ENCODE measurements at regions not wholly inside any gene's neighbourhood (a gene's known extent, or its start where the extent isn't known, plus 50 kb on each side); places are given as distances from the start of the nearest gene placed in this dataset.

DNA sequence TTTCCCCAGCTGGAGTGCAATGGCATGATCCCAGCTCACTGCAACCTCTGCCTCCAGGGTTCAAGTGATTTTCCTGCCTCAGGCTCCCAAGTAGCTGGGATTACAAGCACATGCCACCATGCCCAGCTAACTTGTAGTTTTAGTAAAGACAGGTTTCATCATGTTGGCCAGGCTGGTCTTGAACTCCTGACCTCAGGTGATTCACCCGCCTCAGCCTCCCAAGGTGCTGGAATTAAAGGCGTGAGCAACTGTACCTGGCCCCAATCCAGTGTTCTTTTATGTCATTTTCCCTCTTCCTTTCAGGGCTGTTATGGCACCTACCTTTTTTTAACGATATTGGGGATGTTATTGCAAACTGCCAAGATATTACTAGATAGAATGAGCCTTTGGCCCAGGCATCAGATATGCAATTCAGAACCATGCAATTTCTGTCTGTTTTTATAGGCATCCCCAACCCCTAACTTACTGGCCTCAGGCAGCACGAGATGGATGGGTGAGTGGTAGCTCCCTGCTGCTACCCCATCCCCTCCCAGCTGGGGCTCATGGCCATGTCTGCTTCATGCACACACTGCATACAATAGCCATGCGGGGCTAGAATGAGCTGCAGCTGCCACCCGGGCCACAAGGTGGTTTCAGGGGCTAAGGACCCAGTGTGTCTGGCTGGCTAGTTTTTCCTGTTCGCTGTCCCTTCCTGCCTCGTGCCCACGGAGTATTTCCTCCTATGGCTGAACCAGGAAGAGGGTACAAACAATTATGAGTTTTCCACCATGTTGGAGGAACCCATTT is 1080.1 kb upstream of the SORCS1 start:
- DNase-seq (ENCODE audit: insufficient read length, low spot score), result no peak
- FAIRE-seq, result no peak
- TF ChIP-seq POU2F2 (IDR thresholded peaks at IDR 0.05; ENCODE audit: low read depth, low read length) (no peak), POLR2AphosphoS5 (IDR thresholded peaks at IDR 0.05; ENCODE audit: low read depth, low read length) (no peak), TAF1 (IDR thresholded peaks at IDR 0.05; ENCODE audit: low read depth, low read length) (no peak), POLR2A (IDR thresholded peaks at IDR 0.05; ENCODE audit: low read depth, low read length) (no peak), PAX5 (IDR thresholded peaks at IDR 0.05; ENCODE audit: insufficient read depth, low read length, severe bottlenecking) (no peak), SPI1 (IDR thresholded peaks at IDR 0.05; ENCODE audit: low read depth, low read length) (no peak)

DNA sequence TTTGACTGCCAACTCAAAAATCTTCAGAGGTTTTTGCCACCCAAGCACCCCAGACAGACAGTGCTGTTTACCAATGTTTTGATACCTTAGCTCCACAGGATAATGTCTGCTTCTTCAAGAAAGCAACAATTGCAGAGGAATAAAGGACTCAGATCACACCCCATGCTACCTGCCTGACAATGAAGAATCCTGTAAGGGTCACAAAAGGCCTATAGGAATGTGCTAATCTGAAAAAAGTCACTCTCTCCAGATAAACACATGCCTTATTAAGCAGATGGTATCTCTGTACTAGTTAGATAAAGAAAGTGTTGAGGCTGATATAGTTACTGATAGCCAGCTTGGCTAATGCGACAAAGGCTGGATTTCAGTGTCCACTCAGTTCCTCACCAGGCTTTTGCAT is 1076.7 kb upstream of the SORCS1 start:
- TF ChIP-seq SPI1 (IDR thresholded peaks at IDR 0.05; ENCODE audit: low read depth, low read length) (no peak), TAF1 (IDR thresholded peaks at IDR 0.05; ENCODE audit: low read depth, low read length) (no peak), POU2F2 (IDR thresholded peaks at IDR 0.05; ENCODE audit: low read depth, low read length) (no peak), POLR2A (IDR thresholded peaks at IDR 0.05; ENCODE audit: low read depth, low read length) (no peak), PAX5 (IDR thresholded peaks at IDR 0.05; ENCODE audit: insufficient read depth, low read length, severe bottlenecking) (no peak), POLR2AphosphoS5 (IDR thresholded peaks at IDR 0.05; ENCODE audit: low read depth, low read length) (no peak)
- FAIRE-seq (no peak), DNase-seq (ENCODE audit: insufficient read length, low spot score) (no peak)

DNA sequence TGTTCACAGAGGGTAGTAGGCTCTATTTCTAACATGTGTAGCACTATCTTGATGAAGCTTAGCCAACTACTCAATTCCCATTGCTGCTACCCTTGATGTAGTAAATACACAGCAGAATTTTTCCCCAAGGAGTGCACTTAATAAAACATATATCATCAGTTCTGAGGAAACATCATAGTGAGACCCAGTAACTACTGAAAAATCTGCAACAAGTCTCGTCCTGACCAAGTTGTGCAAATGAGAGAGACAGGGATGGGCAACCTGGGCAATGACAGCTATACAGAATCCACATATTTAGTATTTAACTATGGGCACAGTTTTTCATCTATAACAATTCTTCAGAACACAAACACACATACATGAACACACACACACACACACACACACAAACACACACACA is 1073.8 kb upstream of the SORCS1 start:
- TF ChIP-seq PAX5 (IDR thresholded peaks at IDR 0.05; ENCODE audit: insufficient read depth, low read length, severe bottlenecking), result no peak
- TF ChIP-seq POU2F2 (IDR thresholded peaks at IDR 0.05; ENCODE audit: low read depth, low read length), result no peak
- DNase-seq (ENCODE audit: insufficient read length, low spot score) (no peak), FAIRE-seq (no peak)

DNA sequence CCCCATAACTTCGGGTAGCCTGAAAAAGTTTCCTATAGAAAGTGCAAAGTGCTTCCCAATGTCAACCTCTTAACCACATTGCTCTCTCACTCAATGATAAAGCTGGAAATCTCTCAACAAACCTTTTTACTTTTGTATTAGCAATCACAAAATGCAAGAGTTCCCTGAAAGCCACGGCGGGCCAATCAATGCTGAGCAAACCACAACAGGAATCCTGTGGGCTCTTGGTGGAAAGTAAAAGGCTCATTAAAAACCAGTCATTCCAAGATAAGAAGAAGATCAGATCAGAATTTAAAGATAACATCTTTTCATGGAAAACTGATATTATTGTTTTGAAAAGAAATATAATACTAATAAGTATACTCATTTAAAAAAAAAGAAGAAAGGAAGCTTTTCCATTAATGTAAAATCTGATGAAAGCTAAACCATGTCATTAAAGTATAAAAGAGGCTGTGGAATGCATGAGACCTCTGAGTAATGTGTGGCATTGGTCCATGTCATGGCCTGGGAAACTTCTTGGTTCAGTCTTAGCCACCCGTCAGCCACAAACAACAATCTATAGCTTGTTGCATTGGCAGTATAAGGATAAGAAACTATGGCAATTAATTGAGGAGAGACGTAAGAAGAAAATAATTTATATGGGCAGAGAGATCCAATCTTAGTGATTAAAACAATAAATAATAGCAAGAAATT is 1066.1 kb upstream of the SORCS1 start:
- TF ChIP-seq PAX5 (IDR thresholded peaks at IDR 0.05; ENCODE audit: insufficient read depth, low read length, severe bottlenecking), result no peak
- no peak for TF ChIP-seq POLR2A (IDR thresholded peaks at IDR 0.05; ENCODE audit: low read depth, low read length)
- TF ChIP-seq POU2F2 (IDR thresholded peaks at IDR 0.05; ENCODE audit: low read depth, low read length), result no peak
- no peak for TF ChIP-seq SPI1 (IDR thresholded peaks at IDR 0.05; ENCODE audit: low read depth, low read length)
- no peak for TF ChIP-seq TAF1 (IDR thresholded peaks at IDR 0.05; ENCODE audit: low read depth, low read length)
- TF ChIP-seq POLR2AphosphoS5 (IDR thresholded peaks at IDR 0.05; ENCODE audit: low read depth, low read length), result no peak
- FAIRE-seq (no peak), DNase-seq (ENCODE audit: insufficient read length, low spot score) (no peak)

DNA sequence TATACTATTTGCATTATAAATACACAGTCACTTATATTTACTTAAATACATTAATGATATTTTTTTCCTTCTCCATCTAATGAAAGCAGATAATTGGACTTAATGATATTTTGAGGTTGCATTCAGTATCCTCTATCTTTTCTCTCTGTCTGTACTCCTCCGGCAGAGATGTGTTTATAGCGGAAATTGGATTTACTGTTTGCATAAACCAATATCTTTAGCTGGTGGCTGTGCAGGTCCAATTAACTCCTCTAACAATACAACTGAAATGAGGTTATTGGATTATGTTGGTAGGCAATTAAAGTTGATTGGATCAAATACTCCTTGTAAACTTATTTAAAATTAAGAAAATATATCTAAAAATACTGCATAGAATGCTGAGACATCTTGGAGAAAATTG is 1044.2 kb upstream of the SORCS1 start:
- no peak for FAIRE-seq
- no peak for DNase-seq (ENCODE audit: insufficient read length, low spot score)
- TF ChIP-seq PAX5 (IDR thresholded peaks at IDR 0.05; ENCODE audit: insufficient read depth, low read length, severe bottlenecking) (no peak), POU2F2 (IDR thresholded peaks at IDR 0.05; ENCODE audit: low read depth, low read length) (no peak), POLR2A (IDR thresholded peaks at IDR 0.05; ENCODE audit: low read depth, low read length) (no peak), SPI1 (IDR thresholded peaks at IDR 0.05; ENCODE audit: low read depth, low read length) (no peak), TAF1 (IDR thresholded peaks at IDR 0.05; ENCODE audit: low read depth, low read length) (no peak), POLR2AphosphoS5 (IDR thresholded peaks at IDR 0.05; ENCODE audit: low read depth, low read length) (no peak)

DNA sequence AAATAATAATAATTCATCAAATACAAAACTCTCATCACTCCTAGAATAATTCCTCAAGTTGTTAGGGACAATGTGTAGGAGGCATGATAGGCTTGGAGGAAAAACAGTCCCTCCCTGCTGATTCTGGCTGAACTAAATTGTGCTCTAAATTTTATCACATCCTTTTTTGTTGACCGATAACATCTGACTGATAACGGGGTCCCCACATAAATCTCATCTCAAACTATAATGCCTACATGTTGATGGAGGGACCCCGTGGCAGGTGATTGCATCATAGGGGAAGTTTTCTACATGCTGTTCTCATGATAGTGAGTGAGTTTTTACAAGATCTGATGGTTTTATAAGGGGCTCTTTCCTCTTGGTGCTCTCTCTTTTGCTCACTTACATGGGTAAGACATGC is 1043.5 kb upstream of the SORCS1 start:
- no peak for DNase-seq (ENCODE audit: insufficient read length, low spot score)
- FAIRE-seq, result no peak

DNA sequence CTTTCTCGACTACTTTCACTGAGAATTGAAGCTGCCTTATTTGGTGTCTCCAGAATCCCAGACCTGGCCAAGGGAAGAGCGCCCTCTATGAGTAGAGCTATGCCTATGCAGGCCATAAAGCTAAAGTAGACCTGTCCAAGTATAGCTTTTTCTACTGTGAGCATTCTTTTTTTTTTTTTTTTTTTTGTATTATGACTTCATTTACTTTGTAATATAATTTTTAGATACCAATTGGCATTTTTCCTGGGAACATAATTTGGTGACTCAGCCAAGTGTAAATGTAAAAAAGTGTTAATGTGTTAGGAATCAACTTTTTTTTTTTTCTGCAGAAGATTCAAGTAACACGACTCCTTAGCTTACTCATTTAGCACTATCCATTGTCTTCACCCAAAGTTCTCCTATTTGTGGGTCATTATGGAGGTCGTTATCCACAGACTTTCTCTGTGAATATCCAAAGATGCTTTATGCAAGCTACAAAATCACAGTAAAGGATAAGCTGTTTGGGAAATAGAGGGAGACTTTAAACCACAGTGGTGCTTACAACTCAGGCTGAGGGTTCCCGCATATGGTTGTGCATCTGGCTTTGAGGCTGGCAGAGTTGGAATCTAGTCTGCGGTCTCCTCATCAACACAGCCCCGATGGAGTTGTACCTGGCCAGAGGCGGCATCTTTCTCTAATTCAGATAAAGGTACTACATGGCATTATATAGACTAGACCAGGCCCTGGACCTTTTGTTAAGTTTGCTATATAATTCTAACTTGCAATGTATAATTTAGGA is 1040.2 kb upstream of the SORCS1 start:
- FAIRE-seq, result no peak
- no peak for DNase-seq (ENCODE audit: insufficient read length, low spot score)
- TF ChIP-seq POU2F2 (IDR thresholded peaks at IDR 0.05; ENCODE audit: low read depth, low read length) (no peak), PAX5 (IDR thresholded peaks at IDR 0.05; ENCODE audit: insufficient read depth, low read length, severe bottlenecking) (no peak), POLR2A (IDR thresholded peaks at IDR 0.05; ENCODE audit: low read depth, low read length) (no peak), TAF1 (IDR thresholded peaks at IDR 0.05; ENCODE audit: low read depth, low read length) (no peak), SPI1 (IDR thresholded peaks at IDR 0.05; ENCODE audit: low read depth, low read length) (no peak), POLR2AphosphoS5 (IDR thresholded peaks at IDR 0.05; ENCODE audit: low read depth, low read length) (no peak)

More for the DNA sequence above, 1043.5 kb upstream of the SORCS1 start:
- no peak for TF ChIP-seq POU2F2 (IDR thresholded peaks at IDR 0.05; ENCODE audit: low read depth, low read length)
- no peak for TF ChIP-seq POLR2A (IDR thresholded peaks at IDR 0.05; ENCODE audit: low read depth, low read length)
- no peak for TF ChIP-seq POLR2AphosphoS5 (IDR thresholded peaks at IDR 0.05; ENCODE audit: low read depth, low read length)
- TF ChIP-seq SPI1 (IDR thresholded peaks at IDR 0.05; ENCODE audit: low read depth, low read length), result no peak
- TF ChIP-seq TAF1 (IDR thresholded peaks at IDR 0.05; ENCODE audit: low read depth, low read length), result no peak
- no peak for TF ChIP-seq PAX5 (IDR thresholded peaks at IDR 0.05; ENCODE audit: insufficient read depth, low read length, severe bottlenecking)

DNA sequence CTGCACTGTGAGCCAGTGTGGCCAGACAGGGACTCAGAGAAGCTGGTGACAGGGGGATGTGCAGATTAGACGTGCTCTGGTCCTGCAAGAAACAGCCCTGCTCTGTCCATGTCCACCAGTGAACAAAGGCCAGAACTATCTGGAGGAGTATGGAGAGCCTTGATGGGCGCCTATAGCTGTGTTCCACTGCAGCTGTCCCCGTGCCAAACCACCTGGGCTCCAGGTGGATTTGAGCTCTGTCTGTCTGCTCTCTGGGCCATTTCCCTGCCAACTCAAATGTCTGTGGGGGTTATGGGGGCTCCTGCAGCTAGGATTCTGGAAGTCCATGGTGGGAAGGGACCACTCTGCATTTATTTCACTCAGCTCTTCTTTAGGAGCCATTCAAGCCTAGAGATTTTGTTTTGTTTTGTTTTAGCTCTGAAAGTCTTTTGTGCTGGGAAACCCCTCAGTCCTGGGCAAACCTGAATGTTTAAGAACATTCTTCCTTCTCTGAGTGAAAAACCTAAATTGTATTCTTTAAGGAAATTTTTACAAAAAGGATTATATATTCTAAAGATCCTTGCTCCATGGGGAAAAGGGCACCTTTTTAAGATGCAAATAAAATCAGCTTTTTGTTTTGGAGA is 1039.5 kb upstream of the SORCS1 start:
- DNase-seq (ENCODE audit: insufficient read length, low spot score) (no peak), FAIRE-seq (no peak)
- TF ChIP-seq PAX5 (IDR thresholded peaks at IDR 0.05; ENCODE audit: insufficient read depth, low read length, severe bottlenecking), result no peak
- no peak for TF ChIP-seq SPI1 (IDR thresholded peaks at IDR 0.05; ENCODE audit: low read depth, low read length)
- no peak for TF ChIP-seq TAF1 (IDR thresholded peaks at IDR 0.05; ENCODE audit: low read depth, low read length)
- no peak for TF ChIP-seq POLR2A (IDR thresholded peaks at IDR 0.05; ENCODE audit: low read depth, low read length)
- TF ChIP-seq POU2F2 (IDR thresholded peaks at IDR 0.05; ENCODE audit: low read depth, low read length), result no peak
- no peak for TF ChIP-seq POLR2AphosphoS5 (IDR thresholded peaks at IDR 0.05; ENCODE audit: low read depth, low read length)
